IMR-90 (cell line): ENCODE measurements at regions not wholly inside any gene's neighbourhood (a gene's known extent, or its start where the extent isn't known, plus 50 kb on each side); places are given as distances from the start of the nearest gene placed in this dataset.

Experiments
- ATAC-seq: fragments of 200-7000 bp; cut with Tn5 transposase; 2 replicates; pipeline ENCODE4 v1.9.1; 2020; ENCODE audit warnings: low read depth, mild to moderate bottlenecking, moderate library complexity
- BruUV-seq: library from RNA; stranded (reverse); fragments of 400-500 nt; replicated peaks from 2 replicates; lab custom pipeline; 2021; lab: Mats Ljungman, UMichigan
- CTCF ChIA-PET: fragments of 300-600 bp; formaldehyde crosslinking; extraction: SDS; loops from one replicate; lab custom pipeline; 2021; ENCODE audit warnings: antibody characterized with exemption; lab: Yijun Ruan, JAX
- POLR2A ChIA-PET: fragments of 300-600 bp; sonication (Branson Sonifier 250); formaldehyde crosslinking; loops from one replicate; lab custom pipeline; 2022; ENCODE audit warnings: antibody characterized with exemption; ENCODE audit not compliant: unreplicated experiment; lab: Charles Lee
- DNase-seq: peaks from one replicate; pipeline ENCODE4 v3.0.0; 2013
- H2AFZ ChIP-seq: replicated peaks from 2 replicates; pipeline ENCODE3; 2013; ENCODE audit warnings: low read length, mild to moderate bottlenecking; ENCODE audit not compliant: poor library complexity
- H2AK5ac ChIP-seq: 2 replicates; pipeline ENCODE4 v1.6.1; 2013; ENCODE audit warnings: low read depth, low read length, inconsistent platforms
- H2AK9ac ChIP-seq: replicated peaks from 2 replicates; pipeline ENCODE3; 2013; ENCODE audit warnings: mild to moderate bottlenecking, low read depth, low read length, moderate library complexity; ENCODE audit not compliant: poor library complexity
- H2BK120ac ChIP-seq: 2 replicates; pipeline ENCODE4 v1.6.1; 2013; ENCODE audit warnings: low read depth, low read length, inconsistent platforms
- H2BK15ac ChIP-seq: 3 replicates; pipeline ENCODE4 v1.6.1; 2013; ENCODE audit warnings: low read depth, low read length, inconsistent platforms
- H2BK20ac ChIP-seq: 2 replicates; pipeline ENCODE4 v1.6.1; 2013; ENCODE audit warnings: low read depth, mild to moderate bottlenecking, inconsistent platforms, low read length, moderate library complexity
- H2BK5ac ChIP-seq: 2 replicates; pipeline ENCODE4 v1.6.1; 2013; ENCODE audit warnings: mild to moderate bottlenecking, low read depth, low read length, inconsistent platforms; ENCODE audit not compliant: poor library complexity, severe bottlenecking
- H3K14ac ChIP-seq: replicated peaks from 2 replicates; pipeline ENCODE4 v1.6.1; 2013; ENCODE audit warnings: low read depth, low read length, inconsistent platforms
- H3K18ac ChIP-seq: 2 replicates; pipeline ENCODE4 v1.6.1; 2013; ENCODE audit warnings: low read depth, low read length, control low read depth
- H3K23ac ChIP-seq: 2 replicates; pipeline ENCODE4 v1.6.1; 2013; ENCODE audit warnings: low read depth, low read length, inconsistent platforms
- H3K27ac ChIP-seq: 2 replicates; pipeline ENCODE4 v1.5.1; 2013; ENCODE audit warnings: mild to moderate bottlenecking, control low read depth, low read length; ENCODE audit not compliant: insufficient read depth
- H3K27me3 ChIP-seq: 2 replicates; pipeline ENCODE4 v1.6.1; 2013; ENCODE audit warnings: low read length; ENCODE audit not compliant: control insufficient read depth, insufficient read depth
- H3K36me3 ChIP-seq: 2 replicates; pipeline ENCODE4 v1.6.1; 2013; ENCODE audit warnings: low read length, mixed read lengths; ENCODE audit not compliant: control insufficient read depth, insufficient read depth
- H3K4ac ChIP-seq: 2 replicates; pipeline ENCODE4 v1.6.1; 2013; ENCODE audit warnings: low read depth, low read length, inconsistent platforms
- H3K4me1 ChIP-seq: 2 replicates; pipeline ENCODE4 v1.6.1; 2013; ENCODE audit warnings: low read length, mixed read lengths; ENCODE audit not compliant: control insufficient read depth, insufficient read depth
- H3K4me2 ChIP-seq: 2 replicates; pipeline ENCODE4 v1.6.1; 2013; ENCODE audit warnings: low read depth, mild to moderate bottlenecking, control low read depth, low read length, moderate library complexity
- H3K4me3 ChIP-seq: 2 replicates; pipeline ENCODE4 v1.5.1; 2013; ENCODE audit warnings: low read depth, mild to moderate bottlenecking, control low read depth, low read length, moderate library complexity; ENCODE audit not compliant: insufficient read depth
- H3K56ac ChIP-seq: 2 replicates; pipeline ENCODE4 v1.6.1; 2013; ENCODE audit warnings: low read length, inconsistent platforms; ENCODE audit not compliant: insufficient read depth; ENCODE audit errors: extremely low read depth
- H3K79me1 ChIP-seq, 2 experiments: 2 replicates each; pipeline ENCODE4 v1.6.1; 2013; ENCODE audit warnings: low read length in 2 of 2, inconsistent platforms in 1 of 2, low read depth in 1 of 2
- H3K9ac ChIP-seq: 2 replicates; pipeline ENCODE4 v1.6.1; 2013; ENCODE audit warnings: low read depth, low read length, control low read depth
- H3K9me1 ChIP-seq: 2 replicates; pipeline ENCODE4 v1.6.1; 2013; ENCODE audit warnings: low read length, inconsistent platforms; ENCODE audit not compliant: insufficient read depth
- H3K9me3 ChIP-seq: 2 replicates; pipeline ENCODE4 v1.6.1; 2013; ENCODE audit warnings: low read length; ENCODE audit not compliant: control insufficient read depth, insufficient read depth
- H4K20me1 ChIP-seq: 2 replicates; pipeline ENCODE4 v1.6.1; 2013; ENCODE audit warnings: low read length, inconsistent platforms; ENCODE audit not compliant: insufficient read depth
- H4K5ac ChIP-seq: 2 replicates; pipeline ENCODE4 v1.6.1; 2013; ENCODE audit warnings: mild to moderate bottlenecking, low read depth, low read length, control low read depth
- H4K8ac ChIP-seq, 2 experiments: 2 replicates each; pipeline ENCODE4 v1.6.1; 2013; ENCODE audit warnings: low read depth in 2 of 2, low read length in 2 of 2, control low read depth in 1 of 2, inconsistent platforms in 1 of 2
- H4K91ac ChIP-seq: 2 replicates; pipeline ENCODE4 v1.6.1; 2013; ENCODE audit warnings: low read depth, low read length, inconsistent platforms; ENCODE audit not compliant: insufficient read depth
- MXI1 ChIP-seq: IDR thresholded peaks from 2 replicates; pipeline ENCODE4 v1.6.1; 2012; ENCODE audit warnings: low read depth, mild to moderate bottlenecking, low read length, moderate library complexity, borderline replicate concordance
- POLR2A ChIP-seq: IDR thresholded peaks from 2 replicates; pipeline ENCODE4 v1.6.1; 2012; ENCODE audit warnings: mild to moderate bottlenecking, low read depth, low read length
- RAD21 ChIP-seq: IDR thresholded peaks from 2 replicates; pipeline ENCODE4 v1.6.1; 2012; ENCODE audit warnings: low read length, improper control_type of control experiment
- RFX5 ChIP-seq: IDR thresholded peaks from 2 replicates; pipeline ENCODE4 v1.8.0; 2012; ENCODE audit warnings: low read depth, mild to moderate bottlenecking, low read length, moderate library complexity
- WGBS, 2 experiments: methylation state at CpG; one replicate each; pipeline versions ENCODE4 v1.1.5 to v1.1.7; 2013; ENCODE audit warnings: missing lambda C conversion rate in 2 of 2; ENCODE audit not compliant: insufficient read length in 1 of 2; ENCODE audit errors: extremely low coverage in 2 of 2; 5-methylcytosine and 5-hydroxymethylcytosine counted together
- dilution Hi-C: fragments of 300-500 bp; cut with HindIII; formaldehyde crosslinking; loops from one replicate; pipeline ENCODE4 v1.14.3; 2018; ENCODE audit warnings: low sequenced_read_pairs; ENCODE audit not compliant: unreplicated experiment
- in situ Hi-C: fragments of 300-500 bp; cut with MboI; formaldehyde crosslinking; loops from 3 replicates; pipeline ENCODE4 v1.14.3; 2019; ENCODE audit warnings: low sequenced_read_pairs, inconsistent platforms, mixed read lengths
- intact Hi-C: fragments of 100-400 bp; cut with micrococcal nuclease; formaldehyde crosslinking; loops from 2 replicates; pipeline ENCODE4 v1.10.0; 2022

DNA sequence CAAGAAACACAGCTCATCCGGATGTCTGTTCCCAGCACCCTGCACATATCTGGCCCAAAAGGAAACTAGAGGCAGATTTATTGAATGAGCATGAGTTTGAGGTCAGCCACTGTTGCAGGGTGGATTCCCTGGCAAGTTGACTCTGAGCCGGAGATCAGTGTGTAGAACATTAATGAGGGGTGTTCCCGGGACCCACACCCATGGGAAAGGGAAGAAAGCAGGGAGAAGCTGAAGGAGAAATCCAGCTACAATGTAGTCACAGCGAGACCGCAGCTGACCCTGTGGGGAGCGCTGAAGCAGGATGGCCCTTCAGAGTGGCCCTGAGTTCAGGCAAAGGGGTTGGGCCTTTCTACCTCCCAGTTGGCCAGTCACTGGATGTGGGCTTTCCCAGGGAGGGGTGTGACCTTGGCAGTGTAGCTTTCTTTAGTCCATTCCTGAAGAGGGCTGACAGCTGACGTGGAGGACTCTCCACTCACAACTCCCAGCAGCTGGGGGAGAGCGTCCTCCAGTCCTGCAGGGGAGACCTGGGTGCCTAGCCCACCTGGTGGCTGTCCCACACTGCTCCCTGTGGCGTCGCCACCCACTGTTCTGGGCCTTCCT lies 324.2 kb upstream of the ZMIZ1 start:
- dilution Hi-C loops = no loop called here
- no peak for ATAC-seq

More for the DNA sequence above, 324.2 kb upstream of the ZMIZ1 start:
- H2BK5ac ChIP-seq = no peak overlapping the region
- H3K36me3 ChIP-seq = no peaks in the 10 kb centered on the region
- H2BK20ac ChIP-seq = no peak overlapping the region
- no peaks in the 10 kb centered on the region for H3K9me3 ChIP-seq
- POLR2A ChIA-PET = no interaction called here
- H3K4me2 ChIP-seq = no peak overlapping the region
- no peak overlapping the region for H2AK9ac ChIP-seq
- H4K20me1 ChIP-seq = peaks cover 3% of the 10 kb centered on the region; the same call in 1 of the 2 replicates
- CTCF ChIA-PET = no interaction called here
- WGBS, 2 experiments = 49% methylated on average over 2 of the region's 10 CpGs; no CpG with 5 or more reads in 1 of the 2 experiments
- H2BK15ac ChIP-seq = no peak overlapping the region
- BruUV-seq = no TSS peak
- no peaks in the 10 kb centered on the region for H3K79me1 ChIP-seq
- H3K23ac ChIP-seq = no peak overlapping the region
- H4K8ac ChIP-seq = no peak overlapping the region
- H3K4ac ChIP-seq = no peak overlapping the region
- no peak for DNase-seq
- H3K9ac ChIP-seq = no peak overlapping the region
- in situ Hi-C loops = no loop called here
- no peak overlapping the region for H3K27ac ChIP-seq
- H3K4me3 ChIP-seq = no peak overlapping the region
- H4K5ac ChIP-seq = no peak overlapping the region
- no peak for TF ChIP-seq POLR2A
- TF ChIP-seq RAD21 = no peak
- no peak for TF ChIP-seq RFX5
- no peak for TF ChIP-seq MXI1
- H3K9me1 ChIP-seq = no peaks in the 10 kb centered on the region
- peak overlapping the region; percentile 40 for H2AFZ ChIP-seq
- H3K18ac ChIP-seq = no peak overlapping the region
- peaks cover 38% of the 10 kb centered on the region for H3K27me3 ChIP-seq
- no peak overlapping the region for H4K91ac ChIP-seq
- H3K4me1 ChIP-seq = no peaks in the 10 kb centered on the region; the same call in 1 of the 2 replicates
- no peak overlapping the region for H2AK5ac ChIP-seq
- H2BK120ac ChIP-seq = no peak overlapping the region
- intact Hi-C loops = no loop called here
- H3K14ac ChIP-seq = no peak overlapping the region
- H3K56ac ChIP-seq = no peak overlapping the region
